HepG2 (cell line): ENCODE measurements at regions not wholly inside any gene's neighbourhood (a gene's known extent, or its start where the extent isn't known, plus 50 kb on each side); places are given as distances from the start of the nearest gene placed in this dataset.

Experiments used
- small RNA-seq, 3 experiments: library from RNA; depleted of rRNA; stranded (forward); fragments of <200 nt; gene quantifications; one replicate each; pipeline ENCODE3, GENCODE V24; 2012; ENCODE audit warnings: low read depth in 2 of 3, low replicate concordance in 1 of 3; ENCODE audit not compliant: insufficient read length in 3 of 3, insufficient read depth in 2 of 3

Small RNA genes lying in the stretch of these regions (small RNA-seq; reads per million reads assigned to genes)
- 0 reads per million in 3 experiments for gene RF00092
